GM18517 (cell line): ENCODE measurements at regions not wholly inside any gene's neighbourhood (a gene's known extent, or its start where the extent isn't known, plus 50 kb on each side); places are given as distances from the start of the nearest gene placed in this dataset.
"Not testable (repeated sequence)": the region's sequence is repeated elsewhere in the genome, so short reads cannot be mapped to it uniquely, and the experiment has no call there.

Source experiments
- ATAC-seq: cut with Tn5 transposase; IDR thresholded peaks from one replicate; pipeline ENCODE4 v1.9.1; 2021; ENCODE audit warnings: mild to moderate bottlenecking, moderate library complexity; ENCODE audit not compliant: unreplicated experiment

DNA sequence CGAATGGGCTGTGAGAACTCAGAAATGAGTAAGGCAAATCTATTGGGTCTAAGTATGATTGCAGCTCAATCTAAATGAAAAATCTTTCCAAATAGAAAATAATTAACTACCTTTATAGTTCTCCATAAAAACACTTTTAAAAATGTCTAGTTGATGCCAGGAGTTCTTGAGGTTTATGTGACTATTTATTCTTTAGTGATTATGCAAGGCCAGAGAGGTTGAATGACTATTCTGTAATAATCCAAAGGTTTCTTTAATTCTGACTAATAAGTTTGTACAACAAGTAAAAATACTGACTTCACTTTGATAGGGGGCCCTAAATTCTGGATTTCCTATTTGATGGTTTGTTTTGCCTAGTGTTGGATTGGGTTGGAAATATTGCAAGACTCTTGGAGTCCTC is 461.2 kb downstream of the EPM2A start:
- no peak for ATAC-seq

DNA sequence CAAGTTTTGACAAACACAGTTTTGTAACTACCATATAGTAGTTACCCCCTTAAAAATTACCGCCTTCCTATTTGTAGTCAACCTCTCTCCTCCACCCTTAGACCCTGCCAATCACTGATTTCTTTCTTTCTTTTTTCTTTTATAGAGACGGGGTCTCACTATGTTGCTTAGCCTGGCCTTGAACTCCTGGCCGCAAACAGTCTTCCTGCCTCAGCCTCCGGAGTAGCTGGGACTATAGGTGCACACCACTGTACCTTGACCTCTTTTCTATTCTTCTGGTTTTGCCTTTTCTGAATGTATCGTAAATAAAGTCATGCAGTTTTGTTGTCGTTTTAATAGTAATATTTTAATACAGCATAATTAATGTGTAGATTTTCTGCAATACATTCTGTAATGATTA is 460.3 kb downstream of the EPM2A start:
- ATAC-seq = no peak

- no peak for ATAC-seq
Measured at GRCh38 chr6:145275787-145276186, 459.5 kb downstream of the EPM2A start.

DNA sequence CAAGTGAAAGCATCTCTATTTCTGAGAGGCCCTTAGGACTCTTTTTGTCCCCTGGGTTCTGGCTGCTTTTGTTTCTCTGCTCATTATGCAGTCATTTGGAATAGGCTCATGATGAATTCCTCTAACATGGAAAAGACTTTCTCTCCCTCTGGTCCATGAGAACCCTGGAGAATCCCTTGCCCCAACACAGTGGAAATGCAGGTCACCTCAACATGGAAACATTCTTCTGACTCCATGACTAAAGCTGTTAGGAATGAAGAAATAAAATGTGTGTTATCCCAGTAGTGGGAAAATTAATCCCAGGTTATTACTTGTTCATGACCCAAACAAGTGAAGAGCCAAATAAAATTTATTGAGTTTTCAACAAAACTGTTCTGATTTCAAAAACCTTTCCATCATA is 458.6 kb downstream of the EPM2A start:
- ATAC-seq = no peak

- ATAC-seq = no peak
Measured at GRCh38 chr6:145277358-145278086, 457.8 kb downstream of the EPM2A start.

DNA sequence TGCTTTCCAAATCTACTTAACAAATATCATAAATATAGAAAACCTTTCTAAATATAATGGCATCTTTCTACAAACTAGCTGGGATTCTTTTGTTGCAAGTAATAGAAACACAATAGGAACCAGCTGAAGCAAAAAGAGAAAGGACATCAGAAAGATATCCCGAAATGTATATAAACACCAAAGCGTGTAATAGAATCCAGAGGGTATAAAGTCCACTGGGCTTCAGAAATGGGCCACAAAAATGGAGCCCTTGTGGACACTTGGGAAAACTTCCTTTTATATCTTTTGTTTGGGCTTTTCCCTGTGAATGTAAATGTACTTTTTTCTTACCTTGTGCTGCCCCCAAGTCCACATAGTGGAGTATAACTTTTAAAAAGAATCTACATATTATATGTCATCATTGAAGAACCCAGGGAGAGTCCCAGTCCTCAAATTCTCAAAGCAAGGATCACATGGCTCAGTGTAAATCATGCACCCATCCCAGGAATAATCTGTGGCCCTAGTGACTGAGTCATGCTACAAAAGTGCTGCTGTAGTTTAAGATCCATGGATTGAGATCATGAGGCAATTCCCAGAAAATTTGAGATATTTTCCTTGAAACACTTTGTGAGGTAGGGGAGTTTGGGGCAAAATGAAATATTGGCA is 457.0 kb downstream of the EPM2A start:
- no peak for ATAC-seq

DNA sequence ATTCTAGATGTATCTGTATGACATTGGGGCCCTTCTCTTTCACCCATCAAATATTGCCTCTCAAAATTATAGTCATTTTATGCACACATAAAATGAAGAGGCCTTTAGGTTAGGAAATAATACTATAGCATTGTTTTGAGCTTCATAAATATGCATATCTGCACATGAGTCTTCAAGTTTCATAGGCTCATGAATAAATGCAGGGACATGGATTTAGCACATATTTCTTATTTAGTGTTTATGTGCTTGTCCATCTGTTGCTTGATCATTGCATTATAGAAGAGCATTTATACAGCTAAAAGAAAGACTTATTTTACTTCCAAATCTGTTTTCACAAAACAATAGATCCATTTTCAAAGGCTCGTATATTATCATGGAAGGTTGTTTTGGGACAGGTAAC is 455.8 kb downstream of the EPM2A start:
- no peak for ATAC-seq

GRCh38 chr6:145279993-145280392 is 455.3 kb downstream of the EPM2A start:
- ATAC-seq = no peak

GRCh38 chr6:145283209-145283608 is 452.1 kb downstream of the EPM2A start:
- ATAC-seq = not testable (repeated sequence)

DNA sequence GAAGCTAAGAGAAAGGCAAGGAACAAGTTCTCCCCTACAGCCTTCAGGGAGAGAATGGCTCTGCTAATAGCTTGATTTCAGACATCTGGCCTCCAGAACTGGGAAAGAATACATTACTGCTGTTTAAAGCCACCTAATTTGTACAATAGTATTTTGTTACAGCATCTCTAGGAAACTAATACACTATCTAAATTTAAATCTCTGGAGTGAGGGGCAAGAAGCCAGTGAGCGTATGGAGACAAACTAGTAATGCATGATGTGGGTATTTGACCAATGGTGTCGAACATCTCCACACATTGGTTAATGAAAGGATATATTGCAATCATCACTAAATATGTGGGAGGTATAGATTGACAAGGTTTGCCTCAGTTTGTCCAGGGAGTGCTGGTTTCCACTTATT is 451.5 kb downstream of the EPM2A start:
- no peak for ATAC-seq

- no peak for ATAC-seq
Measured at GRCh38 chr6:145286916-145287315, 448.4 kb downstream of the EPM2A start.

DNA sequence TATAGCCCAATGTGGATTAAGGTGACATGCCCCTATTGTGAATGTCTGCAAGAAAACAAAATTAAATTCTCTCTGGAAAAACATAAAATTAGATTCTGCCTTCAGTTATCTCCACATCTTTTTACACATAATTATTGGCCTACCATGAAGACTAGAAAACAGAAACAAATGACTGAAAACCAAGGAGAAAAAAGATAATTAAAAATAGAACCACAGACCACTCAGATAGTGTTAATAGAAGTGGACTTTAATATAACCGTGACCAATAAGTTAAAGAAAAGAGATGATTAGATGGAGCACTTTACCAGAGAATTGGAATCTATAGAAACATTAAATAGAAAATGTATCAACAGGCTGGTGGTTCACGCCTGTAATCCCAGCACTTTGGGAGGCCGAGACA is 445.7 kb downstream of the EPM2A start:
- no peak for ATAC-seq

GRCh38 chr6:145290122-145290521 is 445.2 kb downstream of the EPM2A start:
- ATAC-seq = no peak

DNA sequence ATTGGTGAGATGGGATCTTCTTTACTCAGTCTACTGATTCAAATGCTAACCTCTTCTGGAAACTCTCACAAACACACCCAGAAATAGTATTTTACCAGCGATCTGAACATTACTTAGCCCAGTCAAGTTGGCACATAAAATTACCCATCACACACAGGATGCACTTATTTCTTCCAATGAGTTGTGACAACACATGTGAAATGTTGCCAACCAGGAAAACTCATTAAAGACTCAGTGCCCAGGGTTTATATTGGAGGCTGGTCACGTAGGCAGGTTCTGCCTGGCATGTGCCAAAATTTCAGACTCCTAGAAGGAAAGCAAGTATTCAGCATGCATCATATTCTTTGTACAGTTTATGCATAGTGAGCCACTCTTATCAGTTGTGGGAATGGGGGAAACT is 443.3 kb downstream of the EPM2A start:
- no peak for ATAC-seq

- ATAC-seq = no peak
Measured at GRCh38 chr6:145294942-145295341, 440.4 kb downstream of the EPM2A start.

DNA sequence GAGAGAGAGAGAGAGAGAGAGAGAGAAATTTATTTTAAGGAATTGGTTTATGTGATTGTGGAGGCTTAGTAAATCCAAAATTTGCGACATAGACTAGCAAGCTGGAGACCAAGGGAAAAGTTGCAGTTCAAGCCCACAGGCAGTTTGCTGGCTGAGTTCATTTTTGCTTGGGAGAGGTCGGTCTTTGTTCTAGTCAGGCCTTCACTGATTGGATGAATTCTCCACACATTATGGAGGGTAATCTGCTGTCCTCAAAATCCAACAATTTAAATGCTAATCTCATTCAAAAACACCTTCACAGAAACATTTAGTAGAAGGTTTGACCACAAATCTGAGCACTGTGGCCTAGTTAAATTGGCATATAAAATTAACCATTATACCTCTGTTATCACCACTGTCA is 439.6 kb downstream of the EPM2A start:
- ATAC-seq = no peak

- no peak for ATAC-seq
Measured at GRCh38 chr6:145305670-145306069, 429.6 kb downstream of the EPM2A start.

- no peak for ATAC-seq
Measured at GRCh38 chr6:145306489-145306888, 428.8 kb downstream of the EPM2A start.

GRCh38 chr6:145309842-145310535 is 425.3 kb downstream of the EPM2A start:
- ATAC-seq = no peak

DNA sequence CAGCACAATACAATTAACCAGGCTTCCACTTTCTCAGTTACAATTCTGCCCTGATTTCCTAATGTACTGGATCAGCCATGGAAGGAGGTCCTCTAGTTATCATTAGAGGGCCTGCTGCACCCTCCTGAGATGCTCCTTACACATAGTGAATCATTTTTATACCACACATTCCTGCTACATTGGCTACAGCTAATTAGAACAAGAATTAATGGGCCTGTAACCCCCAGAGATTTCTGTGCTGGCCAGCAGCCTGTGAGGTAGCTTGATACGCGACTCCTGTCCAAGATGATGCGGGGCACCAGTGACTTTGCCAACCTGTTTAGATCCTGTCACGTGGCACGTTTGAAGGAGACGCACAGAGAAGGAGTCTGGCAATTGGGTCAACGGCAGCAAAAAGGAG is 422.8 kb downstream of the EPM2A start:
- ATAC-seq = no peak

DNA sequence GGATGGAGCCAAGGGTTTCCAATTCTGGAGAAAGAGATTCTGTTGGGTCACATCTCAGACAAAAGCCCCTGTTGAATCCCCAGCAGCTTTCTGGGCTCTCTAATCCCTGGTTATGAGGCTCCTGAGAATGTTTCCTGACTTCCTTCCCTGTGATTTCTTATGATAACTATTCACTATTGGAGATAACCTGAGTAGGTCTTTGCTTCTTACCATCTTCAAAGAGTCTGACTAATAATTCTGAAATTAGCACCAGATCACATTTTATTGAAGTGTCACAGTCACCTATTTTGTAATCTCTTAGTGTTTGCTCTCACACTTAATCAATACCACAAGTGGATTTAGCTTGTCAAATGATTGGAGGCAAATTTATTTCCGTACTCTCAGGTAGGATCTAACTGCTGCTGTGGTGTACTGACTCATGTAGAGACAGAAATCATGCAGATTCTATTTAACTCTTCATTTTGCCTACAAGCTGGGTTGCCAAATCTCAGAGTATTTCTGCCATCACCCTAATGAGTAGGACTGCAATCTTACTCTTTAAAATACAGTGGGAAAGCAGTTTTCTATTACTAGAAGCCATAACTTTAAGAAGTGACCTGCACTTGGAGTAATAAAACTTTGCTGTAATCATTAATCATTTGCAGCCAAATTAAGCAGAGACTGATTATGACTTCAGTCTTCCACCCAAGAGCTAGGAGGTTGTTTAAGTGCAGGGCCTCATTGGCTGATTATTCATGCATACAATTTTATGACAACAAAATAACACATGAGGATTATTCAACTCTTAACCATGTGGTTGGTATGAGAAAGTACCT is 422.1 kb downstream of the EPM2A start:
- no peak for ATAC-seq
